Keratinocyte (primary cell): ENCODE measurements at regions not wholly inside any gene's neighbourhood (a gene's known extent, or its start where the extent isn't known, plus 50 kb on each side); places are given as distances from the start of the nearest gene placed in this dataset.

Source experiments
- EZH2 ChIP-seq: IDR thresholded peaks from one replicate; pipeline ENCODE4 v1.6.1; 2012; ENCODE audit warnings: inconsistent platforms, mild to moderate bottlenecking, low read length, moderate library complexity
- TF ChIP-seq, protein P1 (sequence below), 3 experiments: IDR thresholded peaks in 1 of 3; conservative IDR thresholded peaks in 1 of 3; optimal IDR thresholded peaks in 1 of 3; 2 replicates in 2 of 3; 3 replicates in 1 of 3; pipeline versions ENCODE3 to v1.5.1; 2011; ENCODE audit warnings: low read length in 3 of 3, mild to moderate bottlenecking in 3 of 3, moderate library complexity in 2 of 3, control low read depth in 1 of 3, inconsistent platforms in 1 of 3; ENCODE audit not compliant: insufficient read depth in 2 of 3; ENCODE audit errors: extremely low read depth in 1 of 3

DNA sequence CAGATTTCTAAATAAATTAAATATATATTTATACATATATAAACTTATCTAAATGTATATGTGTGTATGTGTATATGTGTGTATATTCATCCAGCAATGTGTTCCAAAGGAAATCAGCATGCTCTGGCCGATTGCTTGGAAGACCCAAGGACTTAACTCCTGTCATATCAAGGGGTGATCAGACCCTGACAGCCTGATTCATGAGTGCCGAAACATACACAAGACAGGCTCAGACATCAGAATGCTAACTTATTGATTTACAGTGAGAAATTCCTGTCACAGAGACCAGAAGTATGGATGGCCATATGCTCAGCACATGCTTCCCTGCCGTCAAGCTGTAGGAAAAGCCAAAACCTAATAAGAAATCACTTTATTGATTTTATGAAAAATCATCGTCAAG, 545.1 kb upstream of the NR5A2 start:
- TF ChIP-seq, protein P1, sequence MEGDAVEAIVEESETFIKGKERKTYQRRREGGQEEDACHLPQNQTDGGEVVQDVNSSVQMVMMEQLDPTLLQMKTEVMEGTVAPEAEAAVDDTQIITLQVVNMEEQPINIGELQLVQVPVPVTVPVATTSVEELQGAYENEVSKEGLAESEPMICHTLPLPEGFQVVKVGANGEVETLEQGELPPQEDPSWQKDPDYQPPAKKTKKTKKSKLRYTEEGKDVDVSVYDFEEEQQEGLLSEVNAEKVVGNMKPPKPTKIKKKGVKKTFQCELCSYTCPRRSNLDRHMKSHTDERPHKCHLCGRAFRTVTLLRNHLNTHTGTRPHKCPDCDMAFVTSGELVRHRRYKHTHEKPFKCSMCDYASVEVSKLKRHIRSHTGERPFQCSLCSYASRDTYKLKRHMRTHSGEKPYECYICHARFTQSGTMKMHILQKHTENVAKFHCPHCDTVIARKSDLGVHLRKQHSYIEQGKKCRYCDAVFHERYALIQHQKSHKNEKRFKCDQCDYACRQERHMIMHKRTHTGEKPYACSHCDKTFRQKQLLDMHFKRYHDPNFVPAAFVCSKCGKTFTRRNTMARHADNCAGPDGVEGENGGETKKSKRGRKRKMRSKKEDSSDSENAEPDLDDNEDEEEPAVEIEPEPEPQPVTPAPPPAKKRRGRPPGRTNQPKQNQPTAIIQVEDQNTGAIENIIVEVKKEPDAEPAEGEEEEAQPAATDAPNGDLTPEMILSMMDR (optimal IDR thresholded peaks at IDR 0.05 in 1 of 3, IDR thresholded peaks at IDR 0.05 in 1 of 3, conservative IDR thresholded peaks at IDR 0.05 in 1 of 3; ENCODE audit: extremely low read depth in 1 of 3, insufficient read depth in 2 of 3, low read length in 3 of 3), result no peak
- TF ChIP-seq EZH2, result no peak
